HepG2 (cell line): ENCODE measurements at regions not wholly inside any gene's neighbourhood (a gene's known extent, or its start where the extent isn't known, plus 50 kb on each side); places are given as distances from the start of the nearest gene placed in this dataset.

Source experiments
- ATAC-seq: fragments of 200-7000 bp; cut with Tn5 transposase; 3 replicates; pipeline ENCODE4 v1.9.1; 2020; ENCODE audit warnings: mild to moderate bottlenecking, moderate library complexity
- BruUV-seq: library from RNA; stranded (reverse); fragments of 400-500 nt; replicated peaks from 2 replicates; lab custom pipeline; 2021; lab: Mats Ljungman, UMichigan
- CTCF ChIA-PET: fragments of 300-600 bp; formaldehyde crosslinking; extraction: SDS; loops from one replicate; lab custom pipeline; 2021; ENCODE audit warnings: low total read pairs, inconsistent platforms, low intra/inter-chr PET ratio; lab: Yijun Ruan, JAX
- POLR2A ChIA-PET: fragments of 350-600 bp; sonication (Branson Sonifier 250); formaldehyde crosslinking; loops from one replicate; lab custom pipeline; 2020; ENCODE audit warnings: antibody characterized with exemption, inconsistent platforms; lab: Yijun Ruan, JAX
- DNase-seq: peaks from one replicate; pipeline ENCODE4 v3.0.0-alpha.2; 2015; ENCODE audit warnings: low spot score
- FAIRE-seq: peaks from 3 replicates; lab custom pipeline; 2011; peaks lifted over from hg19 to GRCh38; lab: Jason Lieb, UNC
- H2AFZ ChIP-seq: one replicate; pipeline ENCODE4 v1.6.1; 2011; ENCODE audit warnings: low read length, inconsistent platforms
- H3K27ac ChIP-seq: fragments of 300-600 bp; 3 replicates; pipeline ENCODE4 v1.8.0; 2011; ENCODE audit warnings: mixed run types, mild to moderate bottlenecking, mixed read lengths, low read length, inconsistent platforms; ENCODE audit not compliant: insufficient read depth; ENCODE audit errors: extremely low read length
- H3K27me3 ChIP-seq, 2 experiments: fragments of 200-600 bp in 1 of 2; 2 replicates in 1 of 2; 3 replicates in 1 of 2; pipeline versions ENCODE4 v1.6.0 to v1.8.0; 2011; ENCODE audit warnings: low read length in 2 of 2, mild to moderate bottlenecking in 2 of 2, moderate library complexity in 2 of 2, inconsistent platforms in 1 of 2; ENCODE audit not compliant: insufficient read depth in 2 of 2, control insufficient read depth in 1 of 2
- H3K36me3 ChIP-seq, 2 experiments: fragments of 200-600 bp in 1 of 2; replicated peaks in 1 of 2; 2 replicates in 1 of 2; 3 replicates in 1 of 2; pipeline versions ENCODE4 v1.5.1 to v1.8.0; 2011; ENCODE audit warnings: low read length in 2 of 2, inconsistent platforms in 1 of 2; ENCODE audit not compliant: insufficient read depth in 2 of 2, control insufficient read depth in 1 of 2
- H3K4me1 ChIP-seq: 2 replicates; pipeline ENCODE4 v1.5.1; 2012; ENCODE audit warnings: low read length, inconsistent platforms; ENCODE audit not compliant: insufficient read depth
- H3K4me2 ChIP-seq: 2 replicates; pipeline ENCODE4 v1.6.0; 2011; ENCODE audit warnings: low read depth, low read length, inconsistent platforms
- H3K4me3 ChIP-seq, 3 experiments: fragments of 200-600 bp in 1 of 3; sonication (generic), shearing (Covaris generic) in 1 of 3; replicated peaks in 1 of 3; 2 replicates each; pipeline ENCODE4 v1.5.1; 2011 to 2016; ENCODE audit warnings: low read length in 3 of 3, inconsistent platforms in 2 of 3, low read depth in 2 of 3, mild to moderate bottlenecking in 2 of 3, control low read depth in 1 of 3, mixed read lengths in 1 of 3; ENCODE audit not compliant: insufficient read depth in 1 of 3
- H3K79me2 ChIP-seq: one replicate; pipeline ENCODE4 v1.6.1; 2011; ENCODE audit warnings: low read length, inconsistent platforms; ENCODE audit not compliant: insufficient read depth
- H3K9ac ChIP-seq: 2 replicates; pipeline ENCODE4 v1.6.0; 2011; ENCODE audit warnings: mild to moderate bottlenecking, low read depth, low read length, inconsistent platforms; ENCODE audit not compliant: insufficient read depth
- H3K9me3 ChIP-seq: 2 replicates; pipeline ENCODE4 v1.5.1; 2012; ENCODE audit warnings: mild to moderate bottlenecking, low read length
- H4K20me1 ChIP-seq: 2 replicates; pipeline ENCODE4 v1.6.0; 2011; ENCODE audit warnings: inconsistent platforms, mild to moderate bottlenecking, low read length, moderate library complexity; ENCODE audit not compliant: insufficient read depth
- FOSL2 ChIP-seq: sonication (generic); formaldehyde crosslinking; IDR thresholded peaks from 2 replicates; pipeline ENCODE4 v1.4.0; 2020; ENCODE audit warnings: missing genetic modification reagents
- GMEB1 ChIP-seq: sonication (generic); formaldehyde crosslinking; IDR thresholded peaks from 2 replicates; pipeline ENCODE4 v1.5.1; 2020; ENCODE audit warnings: missing genetic modification reagents, mild to moderate bottlenecking, borderline replicate concordance
- HES4 ChIP-seq: sonication (generic); formaldehyde crosslinking; IDR thresholded peaks from 2 replicates; pipeline ENCODE4 v1.9.0; 2021; ENCODE audit warnings: mild to moderate bottlenecking, missing genetic modification reagents, borderline replicate concordance
- KLF6 ChIP-seq: IDR thresholded peaks from 2 replicates; pipeline ENCODE4 v1.8.0; 2016; ENCODE audit warnings: missing biosample characterization, missing genetic modification reagents
- MAFF ChIP-seq: IDR thresholded peaks from 2 replicates; pipeline ENCODE4 v1.6.1; 2011; ENCODE audit warnings: low read depth, low read length, improper control_type of control experiment
- MTA3 ChIP-seq: sonication (generic); formaldehyde crosslinking; IDR thresholded peaks from 2 replicates; pipeline ENCODE4 v1.4.0; 2020; ENCODE audit warnings: missing genetic modification reagents
- MZF1 ChIP-seq: sonication (generic); formaldehyde crosslinking; IDR thresholded peaks from 2 replicates; pipeline ENCODE4 v1.8.1; 2023; ENCODE audit warnings: mild to moderate bottlenecking, missing genetic modification reagents, borderline replicate concordance
- NFE2 ChIP-seq: sonication (generic); formaldehyde crosslinking; IDR thresholded peaks from 2 replicates; pipeline ENCODE4 v1.4.0; 2020; ENCODE audit warnings: missing genetic modification reagents
- RNF219 ChIP-seq: sonication (generic); formaldehyde crosslinking; IDR thresholded peaks from 2 replicates; pipeline ENCODE4 v1.5.0; 2020; ENCODE audit warnings: mild to moderate bottlenecking, missing genetic modification reagents
- SRF ChIP-seq: IDR thresholded peaks from 2 replicates; pipeline ENCODE4 v1.6.1; 2011; ENCODE audit warnings: mild to moderate bottlenecking, low read depth, low read length, moderate library complexity
- TEF ChIP-seq: sonication (generic); formaldehyde crosslinking; IDR thresholded peaks from 2 replicates; pipeline ENCODE4 v1.5.0; 2020; ENCODE audit warnings: missing genetic modification reagents
- ZBTB46 ChIP-seq: sonication (generic); formaldehyde crosslinking; IDR thresholded peaks from 2 replicates; pipeline ENCODE4 v1.4.0; 2020; ENCODE audit warnings: mild to moderate bottlenecking, missing genetic modification reagents, borderline replicate concordance
- ZNF263 ChIP-seq: sonication (generic); formaldehyde crosslinking; IDR thresholded peaks from 2 replicates; pipeline ENCODE4 v1.4.0; 2020; ENCODE audit warnings: missing genetic modification reagents
- ZNF678 ChIP-seq: sonication (generic); formaldehyde crosslinking; IDR thresholded peaks from 2 replicates; pipeline ENCODE4 v1.4.0; 2020; ENCODE audit warnings: mild to moderate bottlenecking, missing genetic modification reagents
- WGBS: methylation state at CpG from one replicate; pipeline ENCODE4 v1.1.6; 2017; ENCODE audit warnings: low lambda C conversion rate; 5-methylcytosine and 5-hydroxymethylcytosine counted together
- in situ Hi-C: cut with HindIII; loops from 2 replicates; pipeline ENCODE4 v1.10.0; 2017; ENCODE audit warnings: low pct_unique_long_range_greater_than_20kb; ENCODE audit not compliant: extremely low pct_ligation_motif_present
- intact Hi-C: fragments of 100-400 bp; cut with micrococcal nuclease; formaldehyde crosslinking; loops from one replicate; pipeline ENCODE4 v1.10.0; 2022; ENCODE audit not compliant: unreplicated experiment

GRCh38 chr4:35399912-35400311, 844.4 kb downstream of the ARAP2 start:
- Histone ChIP-seq H3K4me3 (no peak overlapping the region), H3K27me3 (no peaks in the 10 kb centered on the region; a peak in 1 of 5 replicates), H3K36me3 (no peaks in the 10 kb centered on the region), H3K27ac (no peak overlapping the region), H3K79me2 (no peaks in the 10 kb centered on the region), H4K20me1 (no peaks in the 10 kb centered on the region), H3K9ac (no peak overlapping the region), H2AFZ (no peak overlapping the region), H3K9me3 (no peaks in the 10 kb centered on the region), H3K4me2 (no peak overlapping the region), H3K4me1 (no peaks in the 10 kb centered on the region)
- in situ Hi-C loops (no loop called here), intact Hi-C loops (no loop called here)
- BruUV-seq, result no TSS peak
- WGBS, result 3% methylated on average over 2 of the region's 2 CpGs
- POLR2A ChIA-PET, result no interaction called here
- ATAC-seq (no peak), FAIRE-seq (no peak), DNase-seq (no peak)
- TF ChIP-seq NFE2 (CRISPR knock-in tag), result no peak
- no peak for TF ChIP-seq HES4 (CRISPR knock-in tag)
- no peak for TF ChIP-seq TEF (CRISPR knock-in tag)
- TF ChIP-seq RNF219 (CRISPR knock-in tag), result no peak
- TF ChIP-seq KLF6 (CRISPR knock-in tag), result no peak
- TF ChIP-seq ZNF263 (CRISPR knock-in tag), result no peak
- CTCF ChIA-PET, result no interaction called here

GRCh38 chr4:35423104-35423503, 821.2 kb downstream of the ARAP2 start:
- FAIRE-seq (no peak), DNase-seq (no peak), ATAC-seq (no peak)
- no peak overlapping the region for H2AFZ ChIP-seq
- H3K4me1 ChIP-seq, result no peaks in the 10 kb centered on the region
- no peaks in the 10 kb centered on the region for H4K20me1 ChIP-seq
- no peak overlapping the region for H3K4me2 ChIP-seq
- CTCF ChIA-PET, result no interaction called here
- no peaks in the 10 kb centered on the region for H3K9me3 ChIP-seq
- WGBS, result 3% methylated on average over 1 of the region's 1 CpG
- H3K27me3 ChIP-seq, result no peaks in the 10 kb centered on the region
- no peak overlapping the region for H3K4me3 ChIP-seq
- no peak overlapping the region for H3K9ac ChIP-seq
- no peaks in the 10 kb centered on the region for H3K79me2 ChIP-seq
- POLR2A ChIA-PET, result no interaction called here
- in situ Hi-C loops (no loop called here), intact Hi-C loops (no loop called here)
- no TSS peak for BruUV-seq
- H3K27ac ChIP-seq, result no peak overlapping the region
- no peaks in the 10 kb centered on the region for H3K36me3 ChIP-seq
- no peak for TF ChIP-seq MTA3 (CRISPR knock-in tag)
- no peak for TF ChIP-seq SRF
- TF ChIP-seq GMEB1 (CRISPR knock-in tag), result no peak
- no peak for TF ChIP-seq ZNF678 (CRISPR knock-in tag)
- TF ChIP-seq ZBTB46 (CRISPR knock-in tag), result no peak
- no peak for TF ChIP-seq FOSL2 (CRISPR knock-in tag)
- TF ChIP-seq MAFF, result peak; percentile 45; the same call in 1 of the 2 replicates
- TF ChIP-seq MZF1 (CRISPR knock-in tag), result no peak
